GM12878 (cell line): ENCODE measurements at regions not wholly inside any gene's neighbourhood (a gene's known extent, or its start where the extent isn't known, plus 50 kb on each side); places are given as distances from the start of the nearest gene placed in this dataset.

ENCODE experiments used
- ATAC-seq: fragments of 200-7000 bp; cut with Tn5 transposase; 3 replicates; pipeline ENCODE4 v1.9.1; 2020; ENCODE audit warnings: mild to moderate bottlenecking, moderate library complexity
- BruUV-seq: library from RNA; stranded (reverse); fragments of 400-500 nt; replicated peaks from 2 replicates; lab custom pipeline; 2021; lab: Mats Ljungman, UMichigan
- CTCF ChIA-PET: fragments of 300-600 bp; sonication (Branson Sonifier 250); formaldehyde crosslinking; extraction: SDS; loops from one replicate; lab custom pipeline; 2021; ENCODE audit warnings: inconsistent platforms; lab: Yijun Ruan, JAX
- POLR2A ChIA-PET: fragments of 350-600 bp; formaldehyde crosslinking; extraction: SDS; loops from one replicate; lab custom pipeline; 2021; ENCODE audit warnings: inconsistent platforms; lab: Charles Lee
- RAD21 ChIA-PET: fragments of 300-600 bp; sonication (Branson Sonifier 250); formaldehyde crosslinking; loops from one replicate; lab custom pipeline; 2023; ENCODE audit warnings: antibody characterized with exemption; ENCODE audit not compliant: unreplicated experiment; lab: Charles Lee
- SMC1A ChIA-PET: fragments of 300-600 bp; sonication (Branson Sonifier 250); formaldehyde crosslinking; loops from one replicate; lab custom pipeline; 2023; ENCODE audit not compliant: unreplicated experiment, uncharacterized antibody; lab: Charles Lee
- DNase-seq: peaks from one replicate; pipeline ENCODE4 v3.0.0-alpha.2; 2011; ENCODE audit warnings: low read depth, low spot score
- FAIRE-seq: peaks from 3 replicates; lab custom pipeline; 2011; peaks lifted over from hg19 to GRCh38; lab: Jason Lieb, UNC
- H2AFZ ChIP-seq: 2 replicates; pipeline ENCODE4 v1.6.0; 2011; ENCODE audit warnings: low read depth, low read length, control low read depth; ENCODE audit not compliant: control insufficient read depth
- H3K27ac ChIP-seq: 2 replicates; pipeline ENCODE4 v1.5.1; 2011; ENCODE audit warnings: control low read depth; ENCODE audit not compliant: control insufficient read depth, insufficient read depth
- H3K27me3 ChIP-seq, 2 experiments: replicated peaks in 1 of 2; 2 replicates each; pipeline versions ENCODE4 v1.6.0 to v1.6.1; 2011; ENCODE audit warnings: low read length in 1 of 2; ENCODE audit not compliant: control insufficient read depth in 2 of 2, insufficient read depth in 2 of 2
- H3K36me3 ChIP-seq, 2 experiments: 2 replicates each; pipeline ENCODE4 v1.5.1; 2011; ENCODE audit warnings: low read length in 1 of 2; ENCODE audit not compliant: control insufficient read depth in 2 of 2, insufficient read depth in 2 of 2
- H3K4me1 ChIP-seq: 2 replicates; pipeline ENCODE4 v1.6.1; 2011; ENCODE audit warnings: mild to moderate bottlenecking, low read length, moderate library complexity, mixed read lengths; ENCODE audit not compliant: control insufficient read depth, insufficient read depth
- H3K4me2 ChIP-seq: 2 replicates; pipeline ENCODE4 v1.6.0; 2011; ENCODE audit warnings: control low read depth; ENCODE audit not compliant: control insufficient read depth, insufficient read depth
- H3K4me3 ChIP-seq: fragments of 200-600 bp; sonication (generic); 2 replicates; pipeline ENCODE4 v1.5.1; 2016
- H3K79me2 ChIP-seq: 2 replicates; pipeline ENCODE4 v1.6.0; 2011; ENCODE audit warnings: low read length; ENCODE audit not compliant: control insufficient read depth, insufficient read depth
- H3K9ac ChIP-seq: 2 replicates; pipeline ENCODE4 v1.8.0; 2011; ENCODE audit warnings: low read length, control low read depth, mixed read lengths; ENCODE audit not compliant: control insufficient read depth, insufficient read depth
- H3K9me3 ChIP-seq: replicated peaks from 3 replicates; pipeline ENCODE4 v1.5.1; 2011; ENCODE audit warnings: mild to moderate bottlenecking, low read length; ENCODE audit not compliant: control insufficient read depth, insufficient read depth
- H4K20me1 ChIP-seq: 2 replicates; pipeline ENCODE4 v1.6.0; 2011; ENCODE audit not compliant: control insufficient read depth, insufficient read depth
- BCL11A ChIP-seq: IDR thresholded peaks from 2 replicates; pipeline ENCODE4 v1.6.1; 2011; ENCODE audit warnings: low read depth, low read length
- BRCA1 ChIP-seq: IDR thresholded peaks from 2 replicates; pipeline ENCODE4 v1.6.1; 2011; ENCODE audit warnings: low read depth, low read length, improper control_type of control experiment
- KDM1A ChIP-seq: fragments of 200-600 bp; sonication (generic); IDR thresholded peaks from 2 replicates; pipeline ENCODE4 v1.6.1; 2016; ENCODE audit warnings: borderline replicate concordance
- MTA2 ChIP-seq: fragments of 450-650 bp; IDR thresholded peaks from 2 replicates; pipeline ENCODE4 v1.6.1; 2016; ENCODE audit warnings: low read depth, mild to moderate bottlenecking, moderate library complexity
- YY1 ChIP-seq: IDR thresholded peaks from 2 replicates; pipeline ENCODE4 v1.6.1; 2011; ENCODE audit warnings: low read depth, mild to moderate bottlenecking, low read length
- WGBS: methylation state at CpG from one replicate; pipeline ENCODE4 v1.1.6; 2016; ENCODE audit warnings: low lambda C conversion rate; ENCODE audit not compliant: insufficient replicate concordance, insufficient coverage; ENCODE audit errors: missing lambda C conversion rate; 5-methylcytosine and 5-hydroxymethylcytosine counted together
- in situ Hi-C: fragments of 300-500 bp; cut with MboI; formaldehyde crosslinking; loops from 9 replicates; pipeline ENCODE4 v1.14.3; 2018; ENCODE audit warnings: mixed read lengths
- intact Hi-C: fragments of 100-400 bp; cut with micrococcal nuclease; formaldehyde crosslinking; loops from one replicate; pipeline ENCODE4 v1.14.2; 2022; ENCODE audit not compliant: unreplicated experiment
- TF ChIP-seq, protein P1 (sequence below): fragments of 150-350 bp; IDR thresholded peaks from 2 replicates; pipeline ENCODE4 v1.6.1; 2014; ENCODE audit warnings: mild to moderate bottlenecking, low read depth, low read length
- TF ChIP-seq, protein P2 (sequence below): IDR thresholded peaks from 2 replicates; pipeline ENCODE4 v1.6.1; 2012; ENCODE audit warnings: improper control_type of control experiment, low read depth, low read length; ENCODE audit not compliant: insufficient replicate concordance
- TF ChIP-seq, protein P3 (sequence below): fragments of 150-350 bp; IDR thresholded peaks from 2 replicates; pipeline ENCODE4 v1.6.1; 2016; ENCODE audit warnings: low read depth, low read length
- TF ChIP-seq, protein P4 (sequence below): IDR thresholded peaks from 2 replicates; pipeline ENCODE4 v1.6.1; 2011; ENCODE audit warnings: low read depth, mild to moderate bottlenecking, low read length, moderate library complexity, borderline replicate concordance; ENCODE audit errors: extremely low read depth
- TF ChIP-seq, protein P5 (sequence below): fragments of 450-650 bp; formaldehyde crosslinking; IDR thresholded peaks from 2 replicates; pipeline ENCODE4 v1.4.0; 2020; ENCODE audit warnings: mild to moderate bottlenecking, moderate library complexity

DNA sequence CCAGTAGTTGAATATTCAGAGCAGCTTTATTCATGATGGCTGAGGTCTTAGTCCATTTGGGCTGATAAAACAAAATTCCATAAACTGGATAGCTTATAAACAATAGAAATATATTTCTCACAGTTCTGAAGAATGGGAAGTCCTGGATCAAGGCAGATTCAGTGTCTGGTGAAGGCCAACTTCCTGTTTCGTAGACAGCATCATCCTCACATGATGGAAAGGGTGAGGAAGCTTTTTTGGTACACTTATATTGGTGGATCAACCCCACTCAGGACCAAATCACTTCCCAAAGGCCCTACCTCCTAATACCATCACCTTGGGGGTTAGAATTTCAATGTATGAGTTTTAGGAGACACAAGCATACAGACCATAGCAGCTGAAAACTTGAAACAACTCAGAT lies 224.2 kb downstream of the CYB561 start:
- FAIRE-seq = no peak
- no TSS peak for BruUV-seq
- Histone ChIP-seq H3K27me3 (no peaks in the 10 kb centered on the region; a peak in 1 of 4 replicates), H3K79me2 (no peaks in the 10 kb centered on the region), H3K9me3 (no peaks in the 10 kb centered on the region), H3K36me3 (no peaks in the 10 kb centered on the region), H3K4me2 (no peak overlapping the region), H2AFZ (no peak overlapping the region), H3K9ac (no peak overlapping the region), H4K20me1 (no peaks in the 10 kb centered on the region), H3K4me1 (no peaks in the 10 kb centered on the region), H3K27ac (no peak overlapping the region), H3K4me3 (no peak overlapping the region)
- ChIA-PET RAD21 (no interaction called here), CTCF (interaction anchor here (0.6 kb wide), 1 partner anchor 65 kb away, joined by 3 read pairs; no protein-coding TSS in a partner anchor), SMC1A (interaction anchor here (1.2 kb wide), 1 partner anchor 10 kb away, joined by 3 read pairs; no protein-coding TSS in a partner anchor), POLR2A (no interaction called here)
- DNase-seq = no peak
- WGBS = 5% methylated on average over 1 of the region's 1 CpG
- in situ Hi-C loops (no loop called here), intact Hi-C loops (no loop called here)
- no peak for ATAC-seq
- TF ChIP-seq, protein P1, sequence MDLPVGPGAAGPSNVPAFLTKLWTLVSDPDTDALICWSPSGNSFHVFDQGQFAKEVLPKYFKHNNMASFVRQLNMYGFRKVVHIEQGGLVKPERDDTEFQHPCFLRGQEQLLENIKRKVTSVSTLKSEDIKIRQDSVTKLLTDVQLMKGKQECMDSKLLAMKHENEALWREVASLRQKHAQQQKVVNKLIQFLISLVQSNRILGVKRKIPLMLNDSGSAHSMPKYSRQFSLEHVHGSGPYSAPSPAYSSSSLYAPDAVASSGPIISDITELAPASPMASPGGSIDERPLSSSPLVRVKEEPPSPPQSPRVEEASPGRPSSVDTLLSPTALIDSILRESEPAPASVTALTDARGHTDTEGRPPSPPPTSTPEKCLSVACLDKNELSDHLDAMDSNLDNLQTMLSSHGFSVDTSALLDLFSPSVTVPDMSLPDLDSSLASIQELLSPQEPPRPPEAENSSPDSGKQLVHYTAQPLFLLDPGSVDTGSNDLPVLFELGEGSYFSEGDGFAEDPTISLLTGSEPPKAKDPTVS = no peak
- TF ChIP-seq, protein P2, sequence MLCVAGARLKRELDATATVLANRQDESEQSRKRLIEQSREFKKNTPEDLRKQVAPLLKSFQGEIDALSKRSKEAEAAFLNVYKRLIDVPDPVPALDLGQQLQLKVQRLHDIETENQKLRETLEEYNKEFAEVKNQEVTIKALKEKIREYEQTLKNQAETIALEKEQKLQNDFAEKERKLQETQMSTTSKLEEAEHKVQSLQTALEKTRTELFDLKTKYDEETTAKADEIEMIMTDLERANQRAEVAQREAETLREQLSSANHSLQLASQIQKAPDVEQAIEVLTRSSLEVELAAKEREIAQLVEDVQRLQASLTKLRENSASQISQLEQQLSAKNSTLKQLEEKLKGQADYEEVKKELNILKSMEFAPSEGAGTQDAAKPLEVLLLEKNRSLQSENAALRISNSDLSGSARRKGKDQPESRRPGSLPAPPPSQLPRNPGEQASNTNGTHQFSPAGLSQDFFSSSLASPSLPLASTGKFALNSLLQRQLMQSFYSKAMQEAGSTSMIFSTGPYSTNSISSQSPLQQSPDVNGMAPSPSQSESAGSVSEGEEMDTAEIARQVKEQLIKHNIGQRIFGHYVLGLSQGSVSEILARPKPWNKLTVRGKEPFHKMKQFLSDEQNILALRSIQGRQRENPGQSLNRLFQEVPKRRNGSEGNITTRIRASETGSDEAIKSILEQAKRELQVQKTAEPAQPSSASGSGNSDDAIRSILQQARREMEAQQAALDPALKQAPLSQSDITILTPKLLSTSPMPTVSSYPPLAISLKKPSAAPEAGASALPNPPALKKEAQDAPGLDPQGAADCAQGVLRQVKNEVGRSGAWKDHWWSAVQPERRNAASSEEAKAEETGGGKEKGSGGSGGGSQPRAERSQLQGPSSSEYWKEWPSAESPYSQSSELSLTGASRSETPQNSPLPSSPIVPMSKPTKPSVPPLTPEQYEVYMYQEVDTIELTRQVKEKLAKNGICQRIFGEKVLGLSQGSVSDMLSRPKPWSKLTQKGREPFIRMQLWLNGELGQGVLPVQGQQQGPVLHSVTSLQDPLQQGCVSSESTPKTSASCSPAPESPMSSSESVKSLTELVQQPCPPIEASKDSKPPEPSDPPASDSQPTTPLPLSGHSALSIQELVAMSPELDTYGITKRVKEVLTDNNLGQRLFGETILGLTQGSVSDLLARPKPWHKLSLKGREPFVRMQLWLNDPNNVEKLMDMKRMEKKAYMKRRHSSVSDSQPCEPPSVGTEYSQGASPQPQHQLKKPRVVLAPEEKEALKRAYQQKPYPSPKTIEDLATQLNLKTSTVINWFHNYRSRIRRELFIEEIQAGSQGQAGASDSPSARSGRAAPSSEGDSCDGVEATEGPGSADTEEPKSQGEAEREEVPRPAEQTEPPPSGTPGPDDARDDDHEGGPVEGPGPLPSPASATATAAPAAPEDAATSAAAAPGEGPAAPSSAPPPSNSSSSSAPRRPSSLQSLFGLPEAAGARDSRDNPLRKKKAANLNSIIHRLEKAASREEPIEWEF = no peak
- TF ChIP-seq BRCA1 (no peak), YY1 (no peak), BCL11A (no peak), KDM1A (no peak), MTA2 (no peak)
- TF ChIP-seq, protein P3, sequence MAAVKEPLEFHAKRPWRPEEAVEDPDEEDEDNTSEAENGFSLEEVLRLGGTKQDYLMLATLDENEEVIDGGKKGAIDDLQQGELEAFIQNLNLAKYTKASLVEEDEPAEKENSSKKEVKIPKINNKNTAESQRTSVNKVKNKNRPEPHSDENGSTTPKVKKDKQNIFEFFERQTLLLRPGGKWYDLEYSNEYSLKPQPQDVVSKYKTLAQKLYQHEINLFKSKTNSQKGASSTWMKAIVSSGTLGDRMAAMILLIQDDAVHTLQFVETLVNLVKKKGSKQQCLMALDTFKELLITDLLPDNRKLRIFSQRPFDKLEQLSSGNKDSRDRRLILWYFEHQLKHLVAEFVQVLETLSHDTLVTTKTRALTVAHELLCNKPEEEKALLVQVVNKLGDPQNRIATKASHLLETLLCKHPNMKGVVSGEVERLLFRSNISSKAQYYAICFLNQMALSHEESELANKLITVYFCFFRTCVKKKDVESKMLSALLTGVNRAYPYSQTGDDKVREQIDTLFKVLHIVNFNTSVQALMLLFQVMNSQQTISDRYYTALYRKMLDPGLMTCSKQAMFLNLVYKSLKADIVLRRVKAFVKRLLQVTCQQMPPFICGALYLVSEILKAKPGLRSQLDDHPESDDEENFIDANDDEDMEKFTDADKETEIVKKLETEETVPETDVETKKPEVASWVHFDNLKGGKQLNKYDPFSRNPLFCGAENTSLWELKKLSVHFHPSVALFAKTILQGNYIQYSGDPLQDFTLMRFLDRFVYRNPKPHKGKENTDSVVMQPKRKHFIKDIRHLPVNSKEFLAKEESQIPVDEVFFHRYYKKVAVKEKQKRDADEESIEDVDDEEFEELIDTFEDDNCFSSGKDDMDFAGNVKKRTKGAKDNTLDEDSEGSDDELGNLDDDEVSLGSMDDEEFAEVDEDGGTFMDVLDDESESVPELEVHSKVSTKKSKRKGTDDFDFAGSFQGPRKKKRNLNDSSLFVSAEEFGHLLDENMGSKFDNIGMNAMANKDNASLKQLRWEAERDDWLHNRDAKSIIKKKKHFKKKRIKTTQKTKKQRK = no peak
- TF ChIP-seq, protein P4, sequence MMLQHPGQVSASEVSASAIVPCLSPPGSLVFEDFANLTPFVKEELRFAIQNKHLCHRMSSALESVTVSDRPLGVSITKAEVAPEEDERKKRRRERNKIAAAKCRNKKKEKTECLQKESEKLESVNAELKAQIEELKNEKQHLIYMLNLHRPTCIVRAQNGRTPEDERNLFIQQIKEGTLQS = no peak
- TF ChIP-seq, protein P5, sequence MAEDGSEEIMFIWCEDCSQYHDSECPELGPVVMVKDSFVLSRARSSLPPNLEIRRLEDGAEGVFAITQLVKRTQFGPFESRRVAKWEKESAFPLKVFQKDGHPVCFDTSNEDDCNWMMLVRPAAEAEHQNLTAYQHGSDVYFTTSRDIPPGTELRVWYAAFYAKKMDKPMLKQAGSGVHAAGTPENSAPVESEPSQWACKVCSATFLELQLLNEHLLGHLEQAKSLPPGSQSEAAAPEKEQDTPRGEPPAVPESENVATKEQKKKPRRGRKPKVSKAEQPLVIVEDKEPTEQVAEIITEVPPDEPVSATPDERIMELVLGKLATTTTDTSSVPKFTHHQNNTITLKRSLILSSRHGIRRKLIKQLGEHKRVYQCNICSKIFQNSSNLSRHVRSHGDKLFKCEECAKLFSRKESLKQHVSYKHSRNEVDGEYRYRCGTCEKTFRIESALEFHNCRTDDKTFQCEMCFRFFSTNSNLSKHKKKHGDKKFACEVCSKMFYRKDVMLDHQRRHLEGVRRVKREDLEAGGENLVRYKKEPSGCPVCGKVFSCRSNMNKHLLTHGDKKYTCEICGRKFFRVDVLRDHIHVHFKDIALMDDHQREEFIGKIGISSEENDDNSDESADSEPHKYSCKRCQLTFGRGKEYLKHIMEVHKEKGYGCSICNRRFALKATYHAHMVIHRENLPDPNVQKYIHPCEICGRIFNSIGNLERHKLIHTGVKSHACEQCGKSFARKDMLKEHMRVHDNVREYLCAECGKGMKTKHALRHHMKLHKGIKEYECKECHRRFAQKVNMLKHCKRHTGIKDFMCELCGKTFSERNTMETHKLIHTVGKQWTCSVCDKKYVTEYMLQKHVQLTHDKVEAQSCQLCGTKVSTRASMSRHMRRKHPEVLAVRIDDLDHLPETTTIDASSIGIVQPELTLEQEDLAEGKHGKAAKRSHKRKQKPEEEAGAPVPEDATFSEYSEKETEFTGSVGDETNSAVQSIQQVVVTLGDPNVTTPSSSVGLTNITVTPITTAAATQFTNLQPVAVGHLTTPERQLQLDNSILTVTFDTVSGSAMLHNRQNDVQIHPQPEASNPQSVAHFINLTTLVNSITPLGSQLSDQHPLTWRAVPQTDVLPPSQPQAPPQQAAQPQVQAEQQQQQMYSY = no peak
